CD4-positive, alpha-beta T cell (primary cell): ENCODE measurements at regions not wholly inside any gene's neighbourhood (a gene's known extent, or its start where the extent isn't known, plus 50 kb on each side); places are given as distances from the start of the nearest gene placed in this dataset.

Source experiments
- ATAC-seq: fragments of 200-7000 bp; cut with Tn5 transposase; one replicate; pipeline ENCODE4 v1.10.0; 2022; ENCODE audit warnings: mild to moderate bottlenecking; ENCODE audit not compliant: poor library complexity
- CTCF ChIA-PET: fragments of 350-600 bp; sonication (Branson Sonifier 250); formaldehyde crosslinking; loops from one replicate; lab custom pipeline; 2021; ENCODE audit warnings: antibody characterized with exemption, inconsistent platforms; lab: Charles Lee
- POLR2A ChIA-PET: fragments of 350-600 bp; sonication (Branson Sonifier 250); formaldehyde crosslinking; loops from one replicate; lab custom pipeline; 2021; ENCODE audit warnings: antibody characterized with exemption, inconsistent platforms; lab: Charles Lee
- DNase-seq, 14 experiments: peaks; one replicate each; pipeline ENCODE4 v3.0.0-alpha.2; 2013 to 2020; ENCODE audit warnings: mixed read lengths in 2 of 14
- H3K27ac ChIP-seq, 2 donors: one replicate each; pipeline versions ENCODE4 v1.5.1 to v1.7.0; 2013; ENCODE audit warnings: low read length in 2 of 2, low read depth in 1 of 2, mild to moderate bottlenecking in 1 of 2
- H3K27me3 ChIP-seq, 2 experiments: 1 replicate in 1 of 2; 2 replicates in 1 of 2; pipeline versions ENCODE4 v1.6.1 to v1.7.0; 2013; ENCODE audit warnings: low read length in 2 of 2, control low read depth in 1 of 2, mild to moderate bottlenecking in 1 of 2, moderate library complexity in 1 of 2; ENCODE audit not compliant: insufficient read depth in 2 of 2, control insufficient read depth in 1 of 2
- H3K36me3 ChIP-seq: one replicate; pipeline ENCODE4 v1.6.1; 2013; ENCODE audit warnings: low read length, control low read depth; ENCODE audit not compliant: insufficient read depth
- H3K4me1 ChIP-seq: one replicate; pipeline ENCODE4 v1.6.1; 2013; ENCODE audit warnings: low read length, control low read depth; ENCODE audit not compliant: insufficient read depth
- H3K4me3 ChIP-seq: one replicate; pipeline ENCODE4 v1.5.1; 2013; ENCODE audit warnings: mild to moderate bottlenecking, low read length, moderate library complexity
- H3K9me3 ChIP-seq, 2 experiments: 1 replicate in 1 of 2; 2 replicates in 1 of 2; pipeline versions ENCODE4 v1.6.1 to v1.7.0; 2013; ENCODE audit warnings: low read length in 2 of 2, mild to moderate bottlenecking in 2 of 2, control low read depth in 1 of 2, moderate library complexity in 1 of 2; ENCODE audit not compliant: control insufficient read depth in 1 of 2, insufficient read depth in 1 of 2
- H3K27ac Mint-ChIP-seq: one replicate; pipeline ENCODE4 v1.8.0; 2020; ENCODE audit warnings: mixed read lengths
- H3K27me3 Mint-ChIP-seq: one replicate; pipeline ENCODE4 v1.8.0; 2021; ENCODE audit warnings: mixed read lengths
- H3K36me3 Mint-ChIP-seq: one replicate; pipeline ENCODE4 v1.8.0; 2021; ENCODE audit warnings: low read depth, mixed read lengths
- H3K4me1 Mint-ChIP-seq: one replicate; pipeline ENCODE4 v1.8.0; 2021; ENCODE audit warnings: low read depth, mixed read lengths
- H3K4me3 Mint-ChIP-seq: one replicate; pipeline ENCODE4 v1.8.0; 2020; ENCODE audit warnings: mild to moderate bottlenecking, mixed read lengths
- H3K9me3 Mint-ChIP-seq: one replicate; pipeline ENCODE4 v1.8.0; 2020; ENCODE audit warnings: mixed read lengths
- CTCF ChIP-seq: fragments of 200-600 bp; IDR thresholded peaks from one replicate; pipeline ENCODE4 v1.8.0; 2022; ENCODE audit warnings: antibody characterized with exemption, mild to moderate bottlenecking
- intact Hi-C, 2 experiments: fragments of 100-400 bp; cut with DNase I in 1 of 2; cut with micrococcal nuclease in 1 of 2; formaldehyde crosslinking; loops; one replicate each; pipeline versions ENCODE4 v1.15.1 to v1.9.0; 2023 to 2025; cut with DNase I, micrococcal nuclease

GRCh38 chr12:124720004-124720680 lies 143.5 kb downstream of the SCARB1 start:
- Mint-ChIP-seq H3K27me3 (no peaks in the 10 kb centered on the region), H3K4me3 (no peak overlapping the region), H3K36me3 (no peaks in the 10 kb centered on the region), H3K27ac (no peak overlapping the region), H3K9me3 (no peaks in the 10 kb centered on the region), H3K4me1 (no peaks in the 10 kb centered on the region)
- intact Hi-C loops, result no loop called here
- no peaks in the 10 kb centered on the region for H3K9me3 ChIP-seq
- CTCF ChIA-PET, result no interaction called here
- DNase-seq (no peak), ATAC-seq (no peak)
- POLR2A ChIA-PET, result no interaction called here
- H3K4me3 ChIP-seq, result no peak overlapping the region
- no peak overlapping the region for H3K27ac ChIP-seq
- H3K4me1 ChIP-seq, result no peaks in the 10 kb centered on the region
- H3K36me3 ChIP-seq, result no peaks in the 10 kb centered on the region
- no peaks in the 10 kb centered on the region for H3K27me3 ChIP-seq
- TF ChIP-seq CTCF, result no peak

- H3K4me3 Mint-ChIP-seq, result no peak overlapping the region
- H3K27me3 ChIP-seq, result no peaks in the 10 kb centered on the region
- intact Hi-C loops, result no loop called here
- H3K36me3 Mint-ChIP-seq, result no peaks in the 10 kb centered on the region
- no peaks in the 10 kb centered on the region for H3K9me3 Mint-ChIP-seq
- no peak for DNase-seq
- no peaks in the 10 kb centered on the region for H3K27me3 Mint-ChIP-seq
- POLR2A ChIA-PET, result no interaction called here
- no peaks in the 10 kb centered on the region for H3K36me3 ChIP-seq
- no peak for ATAC-seq
- no peak overlapping the region for H3K27ac ChIP-seq
- TF ChIP-seq CTCF, result no peak
- H3K4me3 ChIP-seq, result no peak overlapping the region
- peaks cover 4% of the 10 kb centered on the region for H3K4me1 ChIP-seq
- peaks cover 4% of the 10 kb centered on the region for H3K4me1 Mint-ChIP-seq
- no peak overlapping the region for H3K27ac Mint-ChIP-seq
- no peaks in the 10 kb centered on the region for H3K9me3 ChIP-seq
- CTCF ChIA-PET, result interaction anchor here (0.6 kb wide), 1 partner anchor 218 kb away, joined by 3 read pairs; no protein-coding TSS in a partner anchor
These were observed 144.4 kb downstream of the SCARB1 start for GRCh38 chr12:124719231-124719630.

GRCh38 chr12:124718458-124718857 lies 145.2 kb downstream of the SCARB1 start:
- Mint-ChIP-seq H3K4me1 (peaks cover 10% of the 10 kb centered on the region), H3K36me3 (no peaks in the 10 kb centered on the region), H3K4me3 (no peak overlapping the region), H3K27me3 (no peaks in the 10 kb centered on the region), H3K9me3 (no peaks in the 10 kb centered on the region), H3K27ac (no peak overlapping the region)
- Histone ChIP-seq H3K27ac (no peak overlapping the region), H3K27me3 (no peaks in the 10 kb centered on the region), H3K36me3 (no peaks in the 10 kb centered on the region), H3K4me3 (no peak overlapping the region), H3K9me3 (no peaks in the 10 kb centered on the region), H3K4me1 (peaks cover 12% of the 10 kb centered on the region)
- intact Hi-C loops, result no loop called here
- POLR2A ChIA-PET, result no interaction called here
- CTCF ChIA-PET, result no interaction called here
- TF ChIP-seq CTCF, result no peak
- ATAC-seq (no peak), DNase-seq (no peak)
